Testis (tissue), 2 donors: ENCODE measurements at regions not wholly inside any gene's neighbourhood (a gene's known extent, or its start where the extent isn't known, plus 50 kb on each side); places are given as distances from the start of the nearest gene placed in this dataset.

Source experiments
- DNase-seq: peaks from one replicate; pipeline ENCODE4 v3.0.0-alpha.2; 2019
- H3K27ac ChIP-seq, 2 donors: fragments of 200-600 bp; sonication (generic); one replicate each; pipeline ENCODE4 v1.5.1; 2019
- H3K27me3 ChIP-seq: fragments of 200-600 bp; sonication (generic); one replicate; pipeline ENCODE4 v1.5.1; 2019
- H3K36me3 ChIP-seq: fragments of 200-600 bp; sonication (generic); one replicate; pipeline ENCODE4 v1.5.1; 2017; ENCODE audit warnings: low read depth; ENCODE audit errors: missing control alignments
- H3K4me1 ChIP-seq: fragments of 200-600 bp; sonication (generic); one replicate; pipeline ENCODE4 v1.5.1; 2019
- H3K4me3 ChIP-seq, 2 donors: fragments of 200-600 bp; sonication (generic); one replicate each; pipeline ENCODE4 v1.5.1; 2017 to 2019
- H3K9me3 ChIP-seq: fragments of 200-600 bp; sonication (generic); one replicate; pipeline ENCODE4 v1.5.1; 2017
- POLR2A ChIP-seq: fragments of 450-650 bp; IDR thresholded peaks from one replicate; pipeline ENCODE4 v1.6.1; 2017; ENCODE audit warnings: antibody characterized with exemption, mild to moderate bottlenecking, moderate library complexity
- WGBS, 2 donors: methylation state at CpG; one replicate each; pipeline ENCODE4 v1.1.5; 2018; 5-methylcytosine and 5-hydroxymethylcytosine counted together
- intact Hi-C: fragments of 100-400 bp; cut with DNase I; formaldehyde crosslinking; loops from one replicate; pipeline ENCODE4 v1.15.1; 2023; ENCODE audit warnings: low total_unique reads
- TF ChIP-seq, protein P1 (sequence below), 3 experiments: fragments of 450-650 bp in 2 of 3; fragments of 200-600 bp in 1 of 3; sonication (generic) in 1 of 3; IDR thresholded peaks; one replicate each; pipeline ENCODE4 v1.5.1; 2016 to 2019; ENCODE audit warnings: antibody characterized with exemption in 3 of 3, mild to moderate bottlenecking in 2 of 3, moderate library complexity in 1 of 3

DNA sequence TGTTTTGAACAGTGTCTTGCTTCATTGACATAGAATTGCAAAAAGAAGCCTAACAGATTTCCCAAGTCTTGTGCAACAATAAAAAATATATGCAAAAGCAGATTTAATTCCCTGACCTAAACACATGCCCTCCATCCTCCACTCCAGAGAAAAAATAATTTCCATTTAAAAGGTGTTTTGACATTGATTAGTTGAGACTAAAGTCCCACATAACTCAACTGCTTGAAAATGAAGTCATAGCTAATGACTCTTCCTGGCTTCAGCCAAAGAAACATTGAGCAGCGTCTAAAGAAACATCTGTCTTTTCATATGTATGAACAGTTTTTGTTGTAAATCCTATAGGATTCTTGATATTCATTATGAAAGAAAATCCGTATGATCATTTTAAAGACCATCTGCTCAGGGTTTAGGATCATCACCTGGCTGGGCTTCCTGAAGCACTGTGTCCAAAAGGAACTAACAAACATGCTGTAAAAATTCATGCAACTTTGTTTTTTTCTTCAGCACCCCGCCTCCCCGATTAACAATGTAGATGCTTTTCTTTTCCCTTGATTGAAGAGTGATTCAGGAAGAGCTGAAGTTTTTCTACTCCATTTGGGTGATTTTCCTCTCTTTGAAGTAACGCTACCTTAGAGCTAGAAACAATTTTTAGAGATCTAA lies 273.4 kb downstream of the HS3ST1 start:
- Histone ChIP-seq H3K36me3 (no peaks in the 10 kb centered on the region), H3K9me3 (no peaks in the 10 kb centered on the region), H3K4me1 (peaks cover 4% of the 10 kb centered on the region), H3K4me3 (no peak overlapping the region), H3K27ac (no peak overlapping the region), H3K27me3 (no peaks in the 10 kb centered on the region)
- intact Hi-C loops = no loop called here
- 65 to 73% methylated on average over 5 of the region's 5 CpGs for WGBS, 2 donors
- TF ChIP-seq, protein P1, sequence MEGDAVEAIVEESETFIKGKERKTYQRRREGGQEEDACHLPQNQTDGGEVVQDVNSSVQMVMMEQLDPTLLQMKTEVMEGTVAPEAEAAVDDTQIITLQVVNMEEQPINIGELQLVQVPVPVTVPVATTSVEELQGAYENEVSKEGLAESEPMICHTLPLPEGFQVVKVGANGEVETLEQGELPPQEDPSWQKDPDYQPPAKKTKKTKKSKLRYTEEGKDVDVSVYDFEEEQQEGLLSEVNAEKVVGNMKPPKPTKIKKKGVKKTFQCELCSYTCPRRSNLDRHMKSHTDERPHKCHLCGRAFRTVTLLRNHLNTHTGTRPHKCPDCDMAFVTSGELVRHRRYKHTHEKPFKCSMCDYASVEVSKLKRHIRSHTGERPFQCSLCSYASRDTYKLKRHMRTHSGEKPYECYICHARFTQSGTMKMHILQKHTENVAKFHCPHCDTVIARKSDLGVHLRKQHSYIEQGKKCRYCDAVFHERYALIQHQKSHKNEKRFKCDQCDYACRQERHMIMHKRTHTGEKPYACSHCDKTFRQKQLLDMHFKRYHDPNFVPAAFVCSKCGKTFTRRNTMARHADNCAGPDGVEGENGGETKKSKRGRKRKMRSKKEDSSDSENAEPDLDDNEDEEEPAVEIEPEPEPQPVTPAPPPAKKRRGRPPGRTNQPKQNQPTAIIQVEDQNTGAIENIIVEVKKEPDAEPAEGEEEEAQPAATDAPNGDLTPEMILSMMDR (IDR thresholded peaks at IDR 0.05) = no peak
- TF ChIP-seq POLR2A = no peak
- DNase-seq = no peak

GRCh38 chr4:11153171-11153750 lies 275.4 kb downstream of the HS3ST1 start:
- WGBS, 2 donors = 73 to 77% methylated on average over 3 of the region's 3 CpGs

GRCh38 chr4:11152684-11153083 lies 276.0 kb downstream of the HS3ST1 start:
- no peak overlapping the region for H3K4me3 ChIP-seq
- no peaks in the 10 kb centered on the region for H3K36me3 ChIP-seq
- 86 to 99% methylated on average over 2 of the region's 2 CpGs for WGBS, 2 donors
- no peak for TF ChIP-seq POLR2A
- TF ChIP-seq, protein P1 (IDR thresholded peaks at IDR 0.05) = no peak
- intact Hi-C loops = no loop called here
- no peak for DNase-seq
- H3K27me3 ChIP-seq = no peaks in the 10 kb centered on the region
- no peak overlapping the region for H3K27ac ChIP-seq
- H3K4me1 ChIP-seq = peaks cover 4% of the 10 kb centered on the region
- no peaks in the 10 kb centered on the region for H3K9me3 ChIP-seq

More at GRCh38 chr4:11153171-11153750, 275.4 kb downstream of the HS3ST1 start:
- intact Hi-C loops = no loop called here
- Histone ChIP-seq H3K36me3 (no peaks in the 10 kb centered on the region), H3K4me3 (no peak overlapping the region), H3K27me3 (no peaks in the 10 kb centered on the region), H3K9me3 (no peaks in the 10 kb centered on the region), H3K4me1 (peaks cover 4% of the 10 kb centered on the region), H3K27ac (no peak overlapping the region)
- no peak for TF ChIP-seq POLR2A
- TF ChIP-seq, protein P1 (IDR thresholded peaks at IDR 0.05) = no peak
- no peak for DNase-seq

GRCh38 chr4:11151500-11151899 lies 277.2 kb downstream of the HS3ST1 start:
- TF ChIP-seq POLR2A = no peak
- TF ChIP-seq, protein P1 (IDR thresholded peaks at IDR 0.05) = no peak
- no peak for DNase-seq
- intact Hi-C loops = no loop called here
- WGBS, 2 donors = 88 to 93% methylated on average over 5 of the region's 5 CpGs
- Histone ChIP-seq H3K4me1 (peaks cover 4% of the 10 kb centered on the region), H3K27ac (no peak overlapping the region), H3K27me3 (no peaks in the 10 kb centered on the region), H3K9me3 (no peaks in the 10 kb centered on the region), H3K4me3 (no peak overlapping the region), H3K36me3 (no peaks in the 10 kb centered on the region)
